ENCODE measurements at regions not wholly inside any gene's neighbourhood (a gene's known extent, or its start where the extent isn't known, plus 50 kb on each side); places are given as distances from the start of the nearest gene placed in this dataset.

- DNase-seq, result no peak
These were observed 68.3 kb downstream of the CEBPB start for GRCh38 chr20:50258790-50259483.

GRCh38 chr20:50259705-50260478 is 69.3 kb downstream of the CEBPB start:
- DNase-seq, result no peak

- DNase-seq, result no peak
These were observed 70.0 kb downstream of the CEBPB start for GRCh38 chr20:50260479-50261221.

GRCh38 chr20:50261471-50262212 is 71.0 kb downstream of the CEBPB start:
- DNase-seq, result no peak

- no peak for DNase-seq
These were observed 73.2 kb downstream of the CEBPB start for GRCh38 chr20:50263831-50264230.

- DNase-seq, result no peak
These were observed 74.0 kb downstream of the CEBPB start for GRCh38 chr20:50264534-50265145.

GRCh38 chr20:50265245-50265946 is 74.8 kb downstream of the CEBPB start:
- no peak for DNase-seq

GRCh38 chr20:50266293-50267040 is 75.8 kb downstream of the CEBPB start:
- no peak for DNase-seq

- no peak for DNase-seq
These were observed 76.6 kb downstream of the CEBPB start for GRCh38 chr20:50267041-50267865.

GRCh38 chr20:50267866-50268219 is 77.2 kb downstream of the CEBPB start:
- no peak for DNase-seq

- no peak for DNase-seq
These were observed 78.7 kb downstream of the CEBPB start for GRCh38 chr20:50269091-50270033.

GRCh38 chr20:50270034-50270395 is 79.4 kb downstream of the CEBPB start:
- DNase-seq, result no peak

- DNase-seq, result no peak
These were observed 79.9 kb downstream of the CEBPB start for GRCh38 chr20:50270569-50270968.

- DNase-seq, result no peak
These were observed 80.5 kb downstream of the CEBPB start for GRCh38 chr20:50271176-50271575.

- DNase-seq, result no peak
These were observed 81.0 kb downstream of the CEBPB start for GRCh38 chr20:50271612-50272011.

- DNase-seq, result no peak
These were observed 81.5 kb downstream of the CEBPB start for GRCh38 chr20:50272030-50272723.

GRCh38 chr20:50272724-50273446 is 82.3 kb downstream of the CEBPB start:
- peak; percentile 79 for DNase-seq

Measured in NCI-H1694 treated with DMSO at 0.1 percent for 48 hours (cell line).